Esophagus squamous epithelium (tissue), 5 donors: ENCODE measurements at regions not wholly inside any gene's neighbourhood (a gene's known extent, or its start where the extent isn't known, plus 50 kb on each side); places are given as distances from the start of the nearest gene placed in this dataset.
"Not testable (repeated sequence)": the region's sequence is repeated elsewhere in the genome, so short reads cannot be mapped to it uniquely, and the experiment has no call there.

ENCODE experiments used
- DNase-seq: peaks from one replicate; lab custom pipeline; 2025; lab: John Stamatoyannopoulos, UW
- H3K27ac ChIP-seq, 4 donors: fragments of 200-600 bp; sonication (generic); one replicate each; pipeline ENCODE4 v1.5.1; 2016 to 2019; ENCODE audit warnings: mild to moderate bottlenecking in 1 of 4
- H3K27me3 ChIP-seq, 4 donors: fragments of 200-600 bp; sonication (generic); 1 replicate in 3 of 4; 2 replicates in 1 of 4; pipeline versions ENCODE4 v1.5.1 to v1.6.0; 2017 to 2021; ENCODE audit warnings: antibody characterized with exemption in 1 of 4
- H3K36me3 ChIP-seq, 3 donors: fragments of 200-600 bp; sonication (generic); one replicate each; pipeline ENCODE4 v1.5.1; 2016 to 2019
- H3K4me1 ChIP-seq, 3 donors: fragments of 200-600 bp; sonication (generic); one replicate each; pipeline ENCODE4 v1.5.1; 2017 to 2019
- H3K4me3 ChIP-seq, 4 donors: fragments of 200-600 bp; sonication (generic); 1 replicate in 3 of 4; 2 replicates in 1 of 4; pipeline ENCODE4 v1.5.1; 2016 to 2019; ENCODE audit warnings: mild to moderate bottlenecking in 2 of 4, moderate library complexity in 1 of 4
- H3K9me3 ChIP-seq, 3 donors: fragments of 200-600 bp; sonication (generic); one replicate each; pipeline ENCODE4 v1.5.1; 2016 to 2019
- CTCF ChIP-seq, 6 experiments: fragments of 450-650 bp in 4 of 6; fragments of 200-600 bp in 2 of 6; sonication (generic) in 2 of 6; IDR thresholded peaks; one replicate each; pipeline ENCODE4 v1.5.1; 2016 to 2019; ENCODE audit warnings: antibody characterized with exemption in 6 of 6, mild to moderate bottlenecking in 4 of 6, moderate library complexity in 4 of 6
- POLR2A ChIP-seq, 4 donors: fragments of 450-650 bp; IDR thresholded peaks; one replicate each; pipeline ENCODE4 v1.6.1; 2017; ENCODE audit warnings: antibody characterized with exemption in 4 of 4, mild to moderate bottlenecking in 4 of 4, moderate library complexity in 3 of 4
- WGBS, 2 donors: methylation state at CpG; one replicate each; pipeline ENCODE4 v1.1.5; 2018; 5-methylcytosine and 5-hydroxymethylcytosine counted together
- intact Hi-C: fragments of 100-400 bp; cut with DNase I; formaldehyde crosslinking; loops from one replicate; pipeline ENCODE4 v1.15.0; 2022
- donor health status: DM: yes; HTN: yes; CAD: no.

- Histone ChIP-seq H3K4me1 (no peaks in the 10 kb centered on the region), H3K36me3 (no peaks in the 10 kb centered on the region), H3K27me3 (no peaks in the 10 kb centered on the region), H3K27ac (no peak overlapping the region), H3K4me3 (no peak overlapping the region), H3K9me3 (no peaks in the 10 kb centered on the region)
- no peak for DNase-seq
- intact Hi-C loops, result no loop called here
- WGBS, 2 donors, result 73 to 76% methylated on average over 3 of the region's 3 CpGs
- TF ChIP-seq POLR2A (IDR thresholded peaks at IDR 0.05), result no peak
- no peak for TF ChIP-seq CTCF (IDR thresholded peaks at IDR 0.05)
Observed at GRCh38 chrX:2162695-2163094, 338.1 kb downstream of the DHRSX start.

GRCh38 chrX:2159861-2160260 is 340.9 kb downstream of the DHRSX start:
- Histone ChIP-seq H3K4me1 (no peaks in the 10 kb centered on the region), H3K9me3 (peaks cover 0 to 11% (median 0%) of the 10 kb centered on the region in 3 donors), H3K27ac (no peak overlapping the region), H3K36me3 (no peaks in the 10 kb centered on the region), H3K27me3 (no peaks in the 10 kb centered on the region), H3K4me3 (no peak overlapping the region)
- no peak for TF ChIP-seq CTCF (IDR thresholded peaks at IDR 0.05)
- no peak for TF ChIP-seq POLR2A (IDR thresholded peaks at IDR 0.05)
- no peak for DNase-seq
- WGBS, 2 donors, result 59 to 70% methylated on average over 3 of the region's 3 CpGs
- intact Hi-C loops, result no loop called here

- Histone ChIP-seq H3K4me3 (no peak overlapping the region), H3K27me3 (no peaks in the 10 kb centered on the region), H3K36me3 (no peaks in the 10 kb centered on the region), H3K27ac (no peak overlapping the region), H3K9me3 (peaks cover 0 to 16% (median 0%) of the 10 kb centered on the region in 3 donors), H3K4me1 (no peaks in the 10 kb centered on the region)
- TF ChIP-seq CTCF (IDR thresholded peaks at IDR 0.05), result no peak
- TF ChIP-seq POLR2A (IDR thresholded peaks at IDR 0.05), result no peak
- DNase-seq, result no peak
- intact Hi-C loops, result no loop called here
- WGBS, 2 donors, result 64 to 70% methylated on average over 4 of the region's 4 CpGs
Observed at GRCh38 chrX:2159393-2159792, 341.4 kb downstream of the DHRSX start.

GRCh38 chrX:2150722-2151121 is 350.1 kb downstream of the DHRSX start:
- H3K9me3 ChIP-seq, result peaks cover 0 to 47% (median 0%) of the 10 kb centered on the region in 3 donors
- H3K27ac ChIP-seq, result peak overlapping the region in 1 of 4 donors; percentile 45
- intact Hi-C loops, result no loop called here
- H3K4me1 ChIP-seq, result peaks cover 0 to 18% (median 0%) of the 10 kb centered on the region in 3 donors
- DNase-seq, result no peak
- WGBS, 2 donors, result 31 to 43% methylated on average over 3 of the region's 3 CpGs
- no peaks in the 10 kb centered on the region for H3K27me3 ChIP-seq
- H3K36me3 ChIP-seq, result no peaks in the 10 kb centered on the region
- no peak overlapping the region for H3K4me3 ChIP-seq
- no peak for TF ChIP-seq CTCF (IDR thresholded peaks at IDR 0.05)
- no peak for TF ChIP-seq POLR2A (IDR thresholded peaks at IDR 0.05)

- DNase-seq, H3K4me3 ChIP-seq, H3K36me3 ChIP-seq, intact Hi-C loops, H3K27me3 ChIP-seq, H3K27ac ChIP-seq: not testable (repeated sequence)
- H3K9me3 ChIP-seq, result peaks cover 0 to 40% (median 0%) of the 10 kb centered on the region in 3 donors
- 94 to 96% methylated on average over 2 of the region's 2 CpGs for WGBS, 2 donors
- peaks cover 0 to 18% (median 0%) of the 10 kb centered on the region in 3 donors for H3K4me1 ChIP-seq
Observed at GRCh38 chrX:2150014-2150413, 350.8 kb downstream of the DHRSX start.

GRCh38 chrX:2149055-2149454 is 351.7 kb downstream of the DHRSX start:
- H3K4me3 ChIP-seq, H3K36me3 ChIP-seq, H3K27me3 ChIP-seq, H3K27ac ChIP-seq, DNase-seq, intact Hi-C loops: not testable (repeated sequence)
- 82 to 94% methylated on average over 3 of the region's 3 CpGs for WGBS, 2 donors
- Histone ChIP-seq H3K4me1 (peaks cover 0 to 18% (median 0%) of the 10 kb centered on the region in 3 donors), H3K9me3 (peaks cover 0 to 31% (median 0%) of the 10 kb centered on the region in 3 donors)
